CD4-positive, alpha-beta T cell treated with Interleukin-4 for 1 hour (primary cell): ENCODE measurements at regions not wholly inside any gene's neighbourhood (a gene's known extent, or its start where the extent isn't known, plus 50 kb on each side); places are given as distances from the start of the nearest gene placed in this dataset.
"Not testable (repeated sequence)": the region's sequence is repeated elsewhere in the genome, so short reads cannot be mapped to it uniquely, and the experiment has no call there.

Source experiments
- DNase-seq, 2 donors: peaks; one replicate each; pipeline ENCODE4 v3.0.0-alpha.2; 2020 to 2022

DNA sequence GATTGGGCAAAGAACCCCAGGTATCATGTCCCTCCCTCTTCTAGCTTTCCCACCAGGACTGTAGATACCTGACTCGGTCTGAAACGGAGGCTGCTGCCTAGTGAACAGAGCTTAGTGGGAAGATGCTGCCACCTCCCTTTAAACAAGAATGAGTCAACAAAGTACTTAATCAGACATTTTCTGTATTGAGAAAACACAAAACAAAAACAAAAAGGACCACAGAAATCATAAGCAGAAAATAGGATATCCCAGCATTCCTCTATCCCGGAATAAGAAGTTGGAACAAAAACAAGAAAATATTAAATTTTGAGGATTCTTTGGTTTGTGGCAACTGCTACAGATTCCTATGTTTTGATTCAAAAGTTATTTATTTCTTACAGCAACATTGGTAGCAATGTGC is 51.7 kb upstream of the COL8A1 start:
- DNase-seq, result no peak

DNA sequence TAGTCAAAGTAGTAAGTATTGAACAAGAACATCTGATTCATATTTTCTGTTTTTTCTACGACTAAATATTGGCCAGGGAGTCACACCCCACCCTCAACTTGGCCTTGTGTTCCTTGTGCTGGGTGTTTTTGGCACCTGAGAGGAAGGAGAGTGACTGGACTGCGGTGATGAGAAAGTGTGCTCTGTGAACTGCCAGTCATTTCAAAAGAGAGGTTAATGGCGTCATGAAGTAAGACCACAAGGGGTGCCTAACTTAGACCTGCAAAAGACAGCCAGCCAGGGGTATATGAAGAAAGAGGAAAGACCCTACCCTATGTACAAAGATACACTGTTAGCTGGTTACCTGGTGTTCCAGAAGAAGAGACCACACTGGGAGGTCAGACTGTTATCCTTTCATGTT is 58.4 kb upstream of the COL8A1 start:
- no peak for DNase-seq

DNA sequence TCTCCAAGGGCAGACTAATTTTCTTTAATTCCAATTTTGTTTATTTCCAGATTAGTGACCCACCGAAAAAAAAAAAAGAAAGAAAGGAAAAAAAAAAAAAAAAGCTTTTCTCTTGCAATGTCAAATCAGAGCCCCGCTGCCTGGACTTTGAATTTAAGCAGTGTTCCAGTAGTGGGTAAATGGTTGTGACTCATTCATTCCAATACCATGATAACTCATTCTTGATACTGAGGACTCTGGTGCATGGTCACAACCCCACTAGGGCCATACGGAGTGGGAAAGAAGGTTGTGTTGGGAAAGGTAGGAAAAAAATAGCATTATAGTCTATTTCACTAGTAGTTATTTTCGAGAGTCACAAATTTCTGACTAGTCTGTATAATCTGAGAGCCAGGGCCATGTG is 59.1 kb upstream of the COL8A1 start:
- DNase-seq, result no peak

DNA sequence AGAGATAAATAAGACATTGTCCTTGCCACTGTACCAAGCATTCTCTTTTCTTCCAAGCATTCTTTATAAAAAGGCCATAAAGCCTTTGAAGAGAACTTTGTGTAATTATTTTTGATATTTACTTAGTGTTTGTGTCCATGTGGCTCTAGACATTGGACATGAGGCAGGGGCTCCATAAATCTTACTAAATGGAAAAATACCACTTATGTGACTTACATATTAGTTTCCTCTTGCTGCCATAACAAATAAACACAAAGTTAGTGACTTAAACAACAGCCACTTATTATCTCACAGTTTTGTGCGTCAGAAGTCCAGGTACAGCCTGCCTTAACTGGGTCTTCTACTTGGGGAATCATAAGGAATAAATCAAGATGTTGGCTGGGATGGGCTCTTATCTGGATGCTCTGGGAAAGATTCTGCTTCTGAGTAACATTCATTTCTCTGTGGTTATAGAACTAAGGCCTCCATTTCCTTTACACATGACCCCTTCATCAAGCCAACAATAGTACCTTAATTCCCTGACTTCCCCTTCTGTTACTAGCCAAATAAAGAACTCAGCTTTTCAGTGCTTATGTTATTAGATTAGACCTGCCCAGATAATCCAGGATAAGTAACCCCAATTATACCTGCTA is 59.9 kb upstream of the COL8A1 start:
- DNase-seq, result no peak

DNA sequence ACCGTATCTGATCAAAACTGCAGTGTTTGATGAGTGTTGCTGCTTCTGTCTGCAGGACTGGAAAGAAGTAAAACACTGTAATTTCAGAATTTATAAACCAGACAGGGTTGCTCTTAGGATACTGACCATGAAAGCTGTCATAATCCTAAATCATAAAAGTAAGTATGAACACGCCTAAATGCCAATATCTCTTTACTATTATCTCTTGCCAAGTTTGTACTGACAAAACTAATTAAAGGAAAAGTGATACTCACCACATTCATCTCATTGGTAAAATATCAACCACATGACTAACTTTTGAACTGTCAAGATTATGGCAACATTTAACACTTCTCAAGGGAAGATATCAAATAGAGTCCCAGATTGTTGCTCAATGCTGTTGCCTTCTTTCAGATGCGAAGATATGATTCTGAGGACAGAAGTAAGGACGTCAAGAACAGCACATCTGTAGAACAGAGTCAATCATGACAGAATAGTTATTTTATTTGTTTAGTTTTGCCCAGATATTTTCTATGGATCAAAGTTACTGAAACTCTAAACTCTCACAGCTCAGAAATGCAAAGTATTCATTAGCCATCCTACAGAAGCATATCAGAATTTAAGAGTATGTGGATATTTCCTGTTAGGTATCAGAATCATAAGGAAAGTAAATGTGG is 61.4 kb upstream of the COL8A1 start:
- DNase-seq, result no peak

DNA sequence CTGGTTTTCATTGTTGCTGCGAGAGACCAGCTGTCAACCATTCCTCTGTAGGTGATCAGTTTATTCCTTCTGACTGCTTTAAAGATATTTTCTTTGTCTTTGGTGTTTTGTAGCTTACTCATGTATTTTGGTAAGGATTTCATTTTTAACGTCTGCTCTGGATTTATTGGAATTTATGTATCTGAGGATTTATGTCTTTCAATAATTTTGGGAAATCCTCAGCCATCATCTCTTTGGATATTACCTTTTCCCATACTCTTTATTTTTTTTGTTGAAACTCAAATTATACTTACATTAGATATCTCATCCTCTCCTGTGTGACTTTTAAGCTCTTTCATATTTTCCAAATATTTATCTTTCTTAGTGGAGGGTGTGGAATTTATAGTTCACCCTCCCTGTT is 62.7 kb upstream of the COL8A1 start:
- no peak for DNase-seq

DNA sequence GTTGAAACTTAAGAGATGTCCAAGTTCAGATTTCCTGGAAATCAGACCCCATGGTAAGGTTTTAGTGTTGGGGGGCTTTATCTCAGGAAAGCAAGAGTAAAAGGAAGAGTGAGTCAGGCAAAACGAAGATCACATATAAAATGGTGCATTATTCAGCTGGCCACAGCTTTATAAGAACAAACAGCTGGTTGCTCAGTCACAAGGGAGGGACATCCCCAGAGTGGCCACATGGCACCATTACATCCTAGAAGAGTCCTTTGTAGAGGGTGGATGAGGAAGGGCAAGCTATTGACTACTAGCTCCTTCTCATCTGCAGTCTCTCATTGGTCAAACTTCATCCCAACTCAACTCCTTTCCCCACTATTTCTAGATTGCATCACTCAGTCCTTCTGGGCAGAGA is 68.3 kb upstream of the COL8A1 start:
- DNase-seq, result no peak

DNA sequence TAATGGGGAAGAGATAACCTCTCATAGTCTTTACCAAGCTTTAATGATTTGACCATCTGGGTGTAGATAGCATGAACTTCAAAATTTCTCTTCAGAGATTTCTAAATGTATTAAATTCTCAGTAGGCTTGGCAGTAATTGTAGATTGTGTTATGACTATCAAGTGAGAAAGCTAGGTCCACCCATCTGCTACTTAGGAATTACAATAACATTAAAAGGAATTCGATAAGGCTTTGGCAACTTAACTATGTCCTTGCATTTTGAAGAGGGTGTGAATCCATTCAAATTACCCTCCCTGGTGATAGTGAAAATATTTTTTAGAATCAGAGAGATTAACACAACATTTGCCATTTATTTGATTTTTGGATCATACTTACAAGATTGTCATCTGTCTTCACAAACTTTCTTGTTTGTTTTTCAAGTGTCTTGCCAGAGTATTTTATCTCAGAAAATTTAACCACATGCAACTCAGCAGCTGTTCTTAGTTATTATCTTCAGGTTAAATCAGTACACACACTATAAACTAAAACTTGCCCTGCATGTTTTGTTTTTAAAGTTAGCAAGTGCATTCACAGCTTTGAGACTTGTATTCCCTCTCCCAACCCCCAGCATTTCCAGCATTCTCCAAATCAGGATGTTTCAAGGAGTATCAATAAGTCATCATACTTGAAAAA is 69.6 kb upstream of the COL8A1 start:
- no peak for DNase-seq

DNA sequence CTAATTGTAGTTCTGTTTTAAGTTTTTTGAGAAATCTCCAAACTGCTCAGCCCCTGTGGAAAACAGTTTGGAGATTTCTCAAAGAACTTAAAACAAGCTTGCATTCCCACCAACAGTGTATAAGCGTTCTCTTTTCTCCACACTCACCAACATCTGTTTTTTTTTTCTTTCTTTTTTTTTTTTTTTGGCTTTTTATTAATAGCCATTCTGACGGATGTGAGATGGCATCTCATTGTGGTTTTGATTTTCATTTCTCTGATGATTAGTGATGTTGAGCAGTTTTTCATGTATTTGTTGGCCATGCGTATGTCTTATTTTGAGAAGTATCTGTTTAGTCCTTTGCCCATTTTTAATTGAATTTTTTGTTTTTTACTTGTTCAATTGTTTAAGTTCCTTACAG is 73.1 kb upstream of the COL8A1 start:
- DNase-seq, result no peak

DNA sequence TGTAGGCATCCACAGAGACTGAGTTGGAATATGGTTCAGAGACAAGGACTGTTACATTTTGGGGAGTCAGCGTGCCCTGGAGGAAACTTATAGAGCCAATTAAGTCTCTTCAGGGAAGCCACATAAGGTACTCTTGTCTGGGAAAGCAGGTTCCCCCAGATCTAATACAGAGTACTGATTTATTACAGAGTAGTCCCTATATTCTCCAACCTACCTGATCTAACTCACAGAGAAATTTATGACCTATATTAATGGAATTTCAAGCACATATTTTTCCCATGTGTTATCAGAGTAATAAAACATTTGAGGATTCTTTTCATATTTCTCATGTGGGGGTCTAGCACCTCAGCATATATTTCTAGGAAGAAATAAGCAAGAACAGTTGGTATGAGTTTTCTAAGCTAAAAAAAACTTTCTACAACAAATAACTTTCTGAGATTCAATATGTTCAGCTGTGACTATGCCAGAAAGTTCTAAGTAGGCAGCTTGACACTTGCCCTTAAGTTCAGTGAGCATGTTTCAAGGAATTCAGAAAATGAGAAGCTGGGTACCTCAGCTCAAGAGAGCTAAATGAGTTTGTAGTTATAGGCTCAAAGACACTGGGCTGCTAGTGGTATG is 75.3 kb upstream of the COL8A1 start:
- no peak for DNase-seq

DNA sequence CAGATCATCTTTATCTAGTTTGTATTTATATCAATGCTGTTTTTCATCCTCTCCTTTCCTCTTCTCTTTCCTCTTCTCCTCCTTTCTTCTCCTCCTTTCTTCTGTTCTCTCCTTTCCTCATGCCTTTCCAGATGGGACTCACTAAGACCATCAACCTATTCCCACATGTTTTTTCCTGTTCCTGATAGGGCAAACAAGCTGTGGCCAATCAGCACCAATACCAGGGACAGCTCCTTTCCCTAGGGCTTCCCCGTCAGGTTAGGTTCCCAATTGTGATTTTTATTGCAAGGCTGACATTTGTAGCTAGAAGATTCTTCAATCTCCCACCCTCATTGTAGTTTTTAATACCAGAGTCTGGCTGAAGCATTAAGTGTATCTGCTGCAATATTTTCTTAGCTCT is 76.3 kb upstream of the COL8A1 start:
- no peak for DNase-seq

DNA sequence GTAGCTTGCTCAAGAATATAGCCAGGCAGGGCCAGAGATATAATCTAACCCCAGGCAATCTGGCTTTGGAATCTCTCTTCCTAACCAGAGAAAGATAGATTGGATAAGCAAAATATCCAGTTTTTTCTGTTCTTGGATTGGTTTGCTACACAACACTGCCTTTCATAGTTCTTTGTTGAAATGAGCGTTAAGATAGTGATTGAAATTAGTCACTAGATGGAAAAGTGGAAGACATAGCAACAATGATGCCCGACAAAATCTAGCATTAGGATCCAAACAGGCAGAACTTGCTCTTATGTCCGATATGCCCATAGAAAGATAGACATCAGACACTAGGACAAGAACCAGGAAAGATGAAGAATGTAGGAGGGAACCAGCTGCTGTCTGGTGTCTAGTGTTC is 77.3 kb upstream of the COL8A1 start:
- no peak for DNase-seq

DNA sequence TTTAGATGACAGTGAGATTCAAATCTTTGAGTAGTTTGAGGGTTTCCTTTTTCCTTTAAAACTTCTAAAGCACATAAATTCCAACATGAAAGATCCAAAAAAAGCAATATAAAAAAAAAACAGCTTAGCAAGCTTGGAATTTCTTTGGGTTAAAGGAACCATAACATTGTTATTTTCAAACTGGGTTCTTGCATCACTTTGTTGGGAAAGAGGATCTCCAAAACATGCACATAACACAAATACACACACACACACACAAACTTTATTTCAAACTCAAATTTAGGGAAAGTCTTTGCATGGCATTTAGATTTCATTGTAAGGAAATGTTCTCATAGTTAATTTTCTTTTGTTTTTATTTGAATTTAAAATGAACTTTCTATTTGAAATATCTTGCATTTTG is 79.2 kb upstream of the COL8A1 start:
- DNase-seq, result no peak

DNA sequence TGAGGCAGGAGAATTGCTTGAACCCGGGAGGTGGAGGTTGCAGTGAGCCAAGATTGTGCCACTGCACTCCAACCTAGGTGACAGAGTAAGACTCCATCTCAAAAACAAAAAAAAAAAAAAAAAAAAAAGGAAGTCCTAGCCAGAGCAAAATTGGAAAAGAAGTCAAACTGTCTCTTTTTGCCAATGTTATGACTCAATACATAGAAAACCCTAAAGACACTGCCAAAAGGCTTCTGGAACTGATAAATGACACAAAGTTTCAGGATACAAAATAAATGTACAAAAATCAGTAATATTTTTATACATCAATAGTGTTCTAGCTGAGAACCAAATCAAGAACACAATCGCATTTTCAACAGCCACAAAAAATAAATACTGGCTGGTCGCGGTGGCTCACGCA is 82.5 kb upstream of the COL8A1 start:
- not testable (repeated sequence) for DNase-seq

DNA sequence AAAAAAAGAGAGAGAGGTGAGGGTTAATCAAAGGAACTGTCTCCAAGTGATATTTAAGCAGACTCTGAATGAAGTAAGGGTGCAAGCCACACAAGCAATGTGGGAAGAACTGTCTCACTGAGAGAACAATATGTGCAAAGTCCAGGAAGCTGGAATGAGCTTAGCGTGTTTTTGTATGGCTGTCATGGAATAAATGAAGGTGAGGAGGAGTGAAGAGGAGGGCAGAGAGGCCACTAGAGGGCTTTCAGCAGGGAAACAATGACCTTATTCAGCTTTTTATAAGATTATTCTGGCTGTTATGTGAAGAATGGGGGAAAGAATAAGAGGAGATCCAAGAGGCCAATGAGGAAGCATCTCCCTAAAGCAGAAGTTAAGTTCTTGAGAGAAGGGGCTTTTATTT is 86.9 kb upstream of the COL8A1 start:
- no peak for DNase-seq

DNA sequence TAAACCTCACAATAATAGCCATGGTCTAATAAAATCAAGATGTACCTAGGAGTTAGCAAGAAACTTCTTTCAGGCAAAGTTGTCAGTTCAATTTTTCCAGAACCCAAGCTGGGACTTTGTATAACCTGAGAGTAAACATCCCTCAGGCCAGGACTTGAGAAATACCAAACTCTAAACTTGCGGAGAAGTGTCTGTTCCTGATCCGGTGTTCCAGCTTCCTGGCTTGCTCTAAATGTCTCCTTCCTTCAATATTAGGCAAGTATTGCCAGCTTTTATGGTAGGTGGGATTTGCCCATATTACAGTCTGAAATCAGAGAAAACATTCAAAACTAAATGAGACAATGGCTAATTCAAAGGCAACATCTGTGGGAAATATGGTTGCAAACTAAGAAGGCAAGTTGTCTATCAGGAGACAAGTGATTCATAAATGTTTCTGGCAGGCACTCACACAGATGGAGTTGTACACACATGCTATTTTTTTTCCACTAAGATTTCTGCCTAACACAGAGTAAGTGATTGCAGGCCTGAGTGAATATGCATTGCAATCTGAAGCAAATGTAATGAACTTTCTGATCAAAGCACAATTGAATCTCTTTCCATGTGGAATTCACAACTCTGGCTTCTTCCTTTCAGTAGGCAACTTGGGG is 88.3 kb upstream of the COL8A1 start:
- no peak for DNase-seq

DNA sequence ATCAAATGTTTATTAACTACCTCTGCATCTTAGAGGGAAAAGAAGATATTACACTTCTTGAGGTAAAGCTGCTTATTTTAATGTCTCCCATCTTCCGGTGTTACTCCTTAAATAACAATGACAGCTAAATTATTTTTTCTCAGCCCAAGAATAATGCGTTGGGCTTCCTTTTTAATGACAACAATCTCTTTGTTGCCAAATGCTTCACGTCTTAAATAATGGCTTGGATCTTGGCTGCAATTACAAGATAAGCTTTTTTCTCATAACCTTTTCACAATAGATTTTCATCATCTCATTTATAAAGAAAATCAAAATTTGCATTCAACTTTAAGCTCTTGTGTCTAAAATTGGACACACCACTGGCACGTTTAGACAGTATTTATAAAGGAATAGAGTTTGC is 89.2 kb upstream of the COL8A1 start:
- DNase-seq, result no peak

DNA sequence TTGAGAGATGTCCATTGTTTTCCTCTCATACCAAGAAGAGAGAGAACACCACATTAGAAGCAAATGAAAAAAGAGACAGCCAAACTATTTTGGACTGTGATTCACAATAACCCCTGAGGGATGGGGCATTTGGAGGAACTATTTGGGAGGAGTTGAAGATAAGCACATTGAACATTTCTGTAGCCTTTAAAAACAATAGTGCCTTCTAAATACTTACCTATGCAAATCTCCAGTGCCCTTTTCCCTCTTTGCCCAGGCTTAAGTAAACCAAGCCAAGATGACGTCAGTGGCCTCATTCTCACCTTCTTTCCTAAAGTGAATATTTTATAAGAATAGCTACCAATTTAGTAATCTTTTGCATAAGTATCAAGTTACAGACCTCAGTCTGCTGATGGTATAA is 89.7 kb upstream of the COL8A1 start:
- DNase-seq, result no peak

DNA sequence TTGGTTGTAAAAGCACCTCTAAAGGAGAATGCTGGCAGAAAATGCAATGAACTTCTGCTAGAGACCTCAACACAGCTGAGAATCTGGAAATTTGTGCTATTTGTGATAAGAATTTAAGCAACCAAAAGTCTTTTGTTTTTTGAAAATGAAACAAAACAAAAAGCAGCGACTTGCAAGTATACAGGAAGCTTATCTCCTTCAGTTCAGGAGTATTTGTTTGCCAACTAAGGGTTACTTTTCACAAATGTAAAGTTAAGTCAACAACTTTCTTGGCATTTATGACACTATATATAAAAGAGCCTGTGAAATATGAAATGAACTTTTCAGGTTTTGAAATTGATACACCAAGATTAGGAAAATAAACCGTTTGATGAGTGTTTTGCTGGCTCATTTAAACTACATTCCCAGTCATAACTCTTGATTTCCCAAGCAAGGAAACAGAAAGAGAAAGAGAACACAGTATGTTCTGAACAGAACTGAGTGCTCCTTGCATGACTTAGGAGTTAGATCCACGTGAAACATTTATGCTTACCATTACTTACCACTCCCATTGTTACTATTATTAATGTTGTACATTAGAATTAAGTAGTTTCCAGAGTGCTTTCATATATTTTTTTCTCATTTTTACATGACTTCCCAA is 92.3 kb upstream of the COL8A1 start:
- DNase-seq, result no peak

DNA sequence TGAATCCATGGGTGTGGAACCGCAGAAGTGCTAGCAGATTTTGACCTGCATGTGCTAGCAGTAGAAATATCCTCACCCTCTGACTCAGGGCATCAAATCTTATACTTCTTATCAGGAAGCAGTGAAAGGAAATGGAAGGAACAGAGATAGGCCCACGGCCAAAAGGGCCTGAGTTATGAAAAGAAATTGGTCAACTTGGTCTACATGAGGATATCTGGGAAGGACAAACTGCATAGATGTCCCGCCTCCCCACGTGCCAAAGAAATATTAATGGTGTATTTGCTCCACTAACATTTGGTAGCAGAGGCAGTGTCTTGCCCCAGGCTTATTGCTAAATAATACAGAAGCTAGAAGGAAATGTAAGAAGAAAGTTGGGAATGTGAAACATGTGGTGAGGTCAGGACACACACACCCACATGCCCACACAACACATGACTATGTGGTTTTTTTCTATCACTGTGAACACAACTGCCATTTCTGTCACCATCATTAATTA is 93.6 kb upstream of the COL8A1 start:
- no peak for DNase-seq

DNA sequence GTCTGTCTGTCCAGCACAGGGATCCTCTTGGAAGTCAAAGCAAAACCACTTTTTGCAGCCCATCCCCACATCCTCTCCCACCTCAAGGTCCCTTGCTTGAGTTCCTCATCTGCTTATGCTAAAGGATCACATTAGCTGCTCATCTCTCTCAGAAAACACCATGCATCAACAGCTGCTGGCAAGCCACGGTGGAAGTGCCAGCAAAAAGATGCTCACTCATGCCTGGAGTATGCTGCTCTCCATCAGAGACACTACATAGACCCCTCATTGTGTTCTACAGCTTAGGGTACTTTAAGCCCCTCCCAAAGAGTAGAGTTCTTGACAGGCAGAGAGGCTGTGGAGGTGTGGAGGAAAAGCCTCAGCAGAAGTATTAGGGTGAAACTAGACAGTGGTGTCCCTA is 94.6 kb upstream of the COL8A1 start:
- DNase-seq, result no peak

DNA sequence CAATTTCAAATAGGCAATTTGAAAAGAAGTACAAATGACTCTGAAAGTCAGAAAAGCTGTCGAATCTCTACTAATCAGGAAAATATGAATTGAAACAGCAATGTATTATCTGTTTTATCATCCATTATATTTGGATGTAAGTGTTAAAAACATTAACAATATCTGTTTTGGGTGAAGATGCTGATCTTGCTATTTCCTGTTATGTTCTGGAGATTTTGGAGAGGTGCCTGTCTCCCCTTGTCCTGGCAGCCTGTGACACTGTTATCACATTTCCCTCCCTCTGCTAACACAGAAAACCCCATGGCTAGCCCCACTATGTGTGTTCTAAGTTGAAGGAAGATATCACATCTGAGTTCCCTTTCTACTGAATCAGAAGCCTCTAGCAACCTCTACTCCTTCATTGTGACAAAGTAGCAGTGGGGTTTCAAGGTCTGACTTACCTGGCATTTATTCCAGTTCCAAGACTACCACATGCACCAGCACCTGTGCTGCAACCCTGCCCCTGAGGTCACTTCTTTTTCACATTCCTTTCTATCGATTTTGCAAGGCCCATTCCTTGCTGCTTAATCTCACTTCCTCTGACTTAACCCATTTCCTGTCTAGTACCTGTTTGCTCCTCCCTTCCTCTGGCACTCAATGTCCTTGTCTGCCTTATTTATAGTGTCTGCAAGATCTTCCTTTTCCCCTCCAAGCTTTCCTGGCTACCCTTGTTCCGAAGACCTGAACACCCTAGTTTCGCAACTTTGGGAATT is 95.5 kb upstream of the COL8A1 start:
- DNase-seq, result no peak
